ENCODE measurements at regions not wholly inside any gene's neighbourhood (a gene's known extent, or its start where the extent isn't known, plus 50 kb on each side); places are given as distances from the start of the nearest gene placed in this dataset.

GRCh38 chr10:53624722-53625121 is 852.1 kb upstream of the MBL2 start:
- Histone ChIP-seq H3K4me1 (ENCODE audit: low read depth) (no peaks in the 10 kb centered on the region), H3K9me3 (ENCODE audit: low read depth) (no peaks in the 10 kb centered on the region), H3K36me3 (no peaks in the 10 kb centered on the region), H3K27me3 (no peaks in the 10 kb centered on the region), H3K27ac (no peak overlapping the region), H3K4me3 (no peak overlapping the region)
- TF ChIP-seq, protein P1, sequence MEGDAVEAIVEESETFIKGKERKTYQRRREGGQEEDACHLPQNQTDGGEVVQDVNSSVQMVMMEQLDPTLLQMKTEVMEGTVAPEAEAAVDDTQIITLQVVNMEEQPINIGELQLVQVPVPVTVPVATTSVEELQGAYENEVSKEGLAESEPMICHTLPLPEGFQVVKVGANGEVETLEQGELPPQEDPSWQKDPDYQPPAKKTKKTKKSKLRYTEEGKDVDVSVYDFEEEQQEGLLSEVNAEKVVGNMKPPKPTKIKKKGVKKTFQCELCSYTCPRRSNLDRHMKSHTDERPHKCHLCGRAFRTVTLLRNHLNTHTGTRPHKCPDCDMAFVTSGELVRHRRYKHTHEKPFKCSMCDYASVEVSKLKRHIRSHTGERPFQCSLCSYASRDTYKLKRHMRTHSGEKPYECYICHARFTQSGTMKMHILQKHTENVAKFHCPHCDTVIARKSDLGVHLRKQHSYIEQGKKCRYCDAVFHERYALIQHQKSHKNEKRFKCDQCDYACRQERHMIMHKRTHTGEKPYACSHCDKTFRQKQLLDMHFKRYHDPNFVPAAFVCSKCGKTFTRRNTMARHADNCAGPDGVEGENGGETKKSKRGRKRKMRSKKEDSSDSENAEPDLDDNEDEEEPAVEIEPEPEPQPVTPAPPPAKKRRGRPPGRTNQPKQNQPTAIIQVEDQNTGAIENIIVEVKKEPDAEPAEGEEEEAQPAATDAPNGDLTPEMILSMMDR (IDR thresholded peaks at IDR 0.05; ENCODE audit: low read depth, low read length) = no peak
- no peak for DNase-seq (ENCODE audit: low read depth in 1 of 2, low spot score in 1 of 2)

DNA sequence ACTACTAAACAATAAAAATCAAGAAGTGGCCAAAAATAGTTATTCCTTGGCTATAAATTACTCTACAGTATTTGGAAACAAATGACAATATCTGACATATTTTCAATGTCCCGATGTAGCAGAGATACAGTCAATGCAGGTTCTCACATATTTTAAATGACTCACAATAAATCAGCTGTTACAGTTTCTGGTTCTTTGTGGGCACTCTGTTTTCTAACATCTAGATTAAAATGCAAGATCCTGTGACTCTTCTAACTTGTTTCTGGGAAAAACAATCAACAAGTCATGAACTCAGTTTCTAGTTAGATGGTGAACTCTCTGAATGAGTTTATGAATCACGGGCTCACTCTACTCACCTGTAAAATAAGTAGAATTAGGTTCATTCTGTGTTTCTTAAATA is 849.6 kb upstream of the MBL2 start:
- Histone ChIP-seq H3K36me3 (no peaks in the 10 kb centered on the region), H3K4me3 (no peak overlapping the region), H3K4me1 (ENCODE audit: low read depth) (no peaks in the 10 kb centered on the region), H3K27me3 (no peaks in the 10 kb centered on the region), H3K27ac (no peak overlapping the region), H3K9me3 (ENCODE audit: low read depth) (no peaks in the 10 kb centered on the region)
- TF ChIP-seq, protein P1 (IDR thresholded peaks at IDR 0.05; ENCODE audit: low read depth, low read length) = no peak
- no peak for DNase-seq (ENCODE audit: low read depth in 1 of 2, low spot score in 1 of 2)

- H3K4me1 ChIP-seq (ENCODE audit: low read depth) = no peaks in the 10 kb centered on the region
- DNase-seq (ENCODE audit: low read depth in 1 of 2, low spot score in 1 of 2) = no peak
- no peaks in the 10 kb centered on the region for H3K9me3 ChIP-seq (ENCODE audit: low read depth)
- H3K27ac ChIP-seq = no peak overlapping the region
- H3K27me3 ChIP-seq = no peaks in the 10 kb centered on the region
- no peak overlapping the region for H3K4me3 ChIP-seq
- H3K36me3 ChIP-seq = no peaks in the 10 kb centered on the region
- TF ChIP-seq, protein P1 (IDR thresholded peaks at IDR 0.05; ENCODE audit: low read depth, low read length) = no peak
These were observed 847.1 kb upstream of the MBL2 start for GRCh38 chr10:53619671-53620070.

DNA sequence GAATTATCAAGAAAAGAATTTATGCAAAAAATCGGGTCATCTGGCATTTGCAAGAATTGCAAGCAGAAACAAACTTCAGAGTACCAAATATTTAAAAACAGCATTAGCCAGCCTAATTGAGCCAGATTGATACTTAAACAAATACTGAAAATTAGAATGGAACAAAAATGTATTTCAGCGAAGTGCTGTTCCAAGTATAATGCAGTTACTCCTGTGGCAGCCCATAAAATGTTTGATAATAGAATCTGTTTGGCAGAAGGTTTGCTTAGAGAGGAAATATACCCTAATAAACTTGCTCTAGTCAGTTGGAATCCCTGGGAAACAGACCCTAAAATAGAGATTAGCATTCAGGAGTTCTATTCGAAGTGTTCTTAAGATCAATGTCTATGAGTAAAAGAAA is 835.1 kb upstream of the MBL2 start:
- H3K27me3 ChIP-seq = no peaks in the 10 kb centered on the region
- no peak overlapping the region for H3K4me3 ChIP-seq

DNA sequence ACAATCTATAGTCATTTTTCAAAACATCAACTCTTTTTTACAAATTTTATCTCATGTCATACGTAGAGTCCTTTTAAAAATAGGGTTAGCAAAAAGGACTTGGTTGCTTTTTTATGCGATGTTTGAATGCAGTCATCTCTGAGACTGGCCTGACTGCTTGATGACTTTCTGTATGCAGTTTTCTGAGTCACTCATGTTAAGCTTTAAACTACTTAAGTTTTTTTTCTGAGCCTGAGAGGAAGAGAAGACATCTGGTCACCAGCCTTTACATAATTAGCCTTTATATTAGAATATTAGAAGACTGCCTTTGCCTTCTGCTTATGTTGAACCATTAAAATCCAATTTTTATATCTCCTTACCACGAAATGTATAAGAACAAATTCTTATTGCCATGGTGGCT is 834.4 kb upstream of the MBL2 start:
- Histone ChIP-seq H3K4me1 (ENCODE audit: low read depth) (no peaks in the 10 kb centered on the region), H3K27ac (no peak overlapping the region)
- DNase-seq (ENCODE audit: low read depth in 1 of 2, low spot score in 1 of 2) = no peak

More for the DNA sequence above, 835.1 kb upstream of the MBL2 start:
- Histone ChIP-seq H3K9me3 (ENCODE audit: low read depth) (no peaks in the 10 kb centered on the region), H3K36me3 (no peaks in the 10 kb centered on the region), H3K27ac (no peak overlapping the region), H3K4me1 (ENCODE audit: low read depth) (no peaks in the 10 kb centered on the region)
- no peak for DNase-seq (ENCODE audit: low read depth in 1 of 2, low spot score in 1 of 2)
- TF ChIP-seq, protein P1 (IDR thresholded peaks at IDR 0.05; ENCODE audit: low read depth, low read length) = no peak

More for the DNA sequence above, 834.4 kb upstream of the MBL2 start:
- Histone ChIP-seq H3K27me3 (no peaks in the 10 kb centered on the region), H3K9me3 (ENCODE audit: low read depth) (no peaks in the 10 kb centered on the region), H3K4me3 (no peak overlapping the region), H3K36me3 (no peaks in the 10 kb centered on the region)
- TF ChIP-seq, protein P1 (IDR thresholded peaks at IDR 0.05; ENCODE audit: low read depth, low read length) = no peak
